ENCODE measurements at regions not wholly inside any gene's neighbourhood (a gene's known extent, or its start where the extent isn't known, plus 50 kb on each side); places are given as distances from the start of the nearest gene placed in this dataset.

- Histone ChIP-seq H3K9me1 (ENCODE audit: control insufficient read depth, extremely low read depth, insufficient read depth, low read length) (no peaks in the 10 kb centered on the region), H3K4me2 (ENCODE audit: control insufficient read depth, extremely low read depth, insufficient read depth, low read depth, low read length) (no peak overlapping the region), H3K27me3 (ENCODE audit: control insufficient read depth, extremely low read depth, insufficient read depth, low read length) (no peaks in the 10 kb centered on the region), H3K27ac (ENCODE audit: control insufficient read depth, insufficient read depth, low read length) (no peak overlapping the region), H2AFZ (ENCODE audit: control insufficient read depth, low read length) (no peak overlapping the region), H3K4me1 (ENCODE audit: control insufficient read depth, extremely low read depth, insufficient read depth, low read length) (no peaks in the 10 kb centered on the region), H3K79me2 (ENCODE audit: control insufficient read depth, insufficient read depth, low read length) (no peaks in the 10 kb centered on the region), H3K4me3 (ENCODE audit: control insufficient read depth in 2 of 3, extremely low read depth in 1 of 3, insufficient read depth in 2 of 3, low read depth in 1 of 3, low read length in 3 of 3) (no peak overlapping the region), H4K20me1 (ENCODE audit: control insufficient read depth, extremely low read depth, insufficient read depth, low read length) (no peaks in the 10 kb centered on the region), H3K9me3 (ENCODE audit: control insufficient read depth, low read depth, low read length) (no peaks in the 10 kb centered on the region), H3K9ac (ENCODE audit: control insufficient read depth, extremely low read depth, insufficient read depth, low read length) (no peak overlapping the region), H3K36me3 (ENCODE audit: control insufficient read depth in 2 of 2, extremely low read depth in 1 of 2, insufficient read depth in 2 of 2, low read length in 2 of 2) (no peaks in the 10 kb centered on the region)
- dilution Hi-C loops (cut with MboI; ENCODE audit: extremely low pct_ligation_motif_present, low sequenced_read_pairs), result no loop called here
- DNase-seq (ENCODE audit: low read depth, low spot score), result no peak
- TF ChIP-seq EZH2 (IDR thresholded peaks at IDR 0.05; ENCODE audit: low read length) (no peak), CTCF (optimal IDR thresholded peaks at IDR 0.05 in 1 of 3, IDR thresholded peaks at IDR 0.05 in 1 of 3, conservative IDR thresholded peaks at IDR 0.05 in 1 of 3; ENCODE audit: extremely low read depth in 1 of 3, insufficient read depth in 2 of 3, low read length in 3 of 3) (no peak)
- FAIRE-seq, result no peak
Measured at GRCh38 chr18:43916984-43917383, 639.7 kb upstream of the SYT4 start.

GRCh38 chr18:43917520-43917919 is 640.2 kb upstream of the SYT4 start:
- Histone ChIP-seq H2AFZ (ENCODE audit: control insufficient read depth, low read length) (no peak overlapping the region), H3K4me2 (ENCODE audit: control insufficient read depth, extremely low read depth, insufficient read depth, low read depth, low read length) (no peak overlapping the region), H3K79me2 (ENCODE audit: control insufficient read depth, insufficient read depth, low read length) (no peaks in the 10 kb centered on the region), H4K20me1 (ENCODE audit: control insufficient read depth, extremely low read depth, insufficient read depth, low read length) (no peaks in the 10 kb centered on the region), H3K9me1 (ENCODE audit: control insufficient read depth, extremely low read depth, insufficient read depth, low read length) (no peaks in the 10 kb centered on the region), H3K27ac (ENCODE audit: control insufficient read depth, insufficient read depth, low read length) (no peak overlapping the region), H3K4me1 (ENCODE audit: control insufficient read depth, extremely low read depth, insufficient read depth, low read length) (no peaks in the 10 kb centered on the region), H3K27me3 (ENCODE audit: control insufficient read depth, extremely low read depth, insufficient read depth, low read length) (no peaks in the 10 kb centered on the region), H3K9ac (ENCODE audit: control insufficient read depth, extremely low read depth, insufficient read depth, low read length) (no peak overlapping the region), H3K9me3 (ENCODE audit: control insufficient read depth, low read depth, low read length) (no peaks in the 10 kb centered on the region), H3K4me3 (ENCODE audit: control insufficient read depth in 2 of 3, extremely low read depth in 1 of 3, insufficient read depth in 2 of 3, low read depth in 1 of 3, low read length in 3 of 3) (no peak overlapping the region), H3K36me3 (ENCODE audit: control insufficient read depth in 2 of 2, extremely low read depth in 1 of 2, insufficient read depth in 2 of 2, low read length in 2 of 2) (no peaks in the 10 kb centered on the region)
- TF ChIP-seq CTCF (optimal IDR thresholded peaks at IDR 0.05 in 1 of 3, IDR thresholded peaks at IDR 0.05 in 1 of 3, conservative IDR thresholded peaks at IDR 0.05 in 1 of 3; ENCODE audit: extremely low read depth in 1 of 3, insufficient read depth in 2 of 3, low read length in 3 of 3) (no peak), EZH2 (IDR thresholded peaks at IDR 0.05; ENCODE audit: low read length) (no peak)
- DNase-seq (ENCODE audit: low read depth, low spot score) (no peak), FAIRE-seq (no peak)
- dilution Hi-C loops (cut with MboI; ENCODE audit: extremely low pct_ligation_motif_present, low sequenced_read_pairs), result no loop called here

Measured in keratinocyte (primary cell).